Keratinocyte (primary cell): ENCODE measurements at regions not wholly inside any gene's neighbourhood (a gene's known extent, or its start where the extent isn't known, plus 50 kb on each side); places are given as distances from the start of the nearest gene placed in this dataset.

ENCODE experiments used
- DNase-seq: peaks from one replicate; pipeline ENCODE4 v3.0.0-alpha.2; 2011; ENCODE audit warnings: low read depth, missing footprints, low spot score
- FAIRE-seq: peaks from 2 replicates; lab custom pipeline; 2011; peaks lifted over from hg19 to GRCh38; lab: Jason Lieb, UNC
- H2AFZ ChIP-seq: 2 replicates; pipeline ENCODE4 v1.6.0; 2012; ENCODE audit warnings: low read length, control low read depth, inconsistent platforms; ENCODE audit not compliant: control insufficient read depth
- H3K27ac ChIP-seq: 2 replicates; pipeline ENCODE4 v1.5.1; 2011; ENCODE audit warnings: low read length; ENCODE audit not compliant: control insufficient read depth, insufficient read depth
- H3K27me3 ChIP-seq: 3 replicates; pipeline ENCODE4 v1.6.0; 2011; ENCODE audit warnings: low read length; ENCODE audit not compliant: control insufficient read depth, insufficient read depth; ENCODE audit errors: extremely low read depth
- H3K36me3 ChIP-seq, 2 experiments: 2 replicates in 1 of 2; 3 replicates in 1 of 2; pipeline ENCODE4 v1.5.1; 2011; ENCODE audit warnings: low read length in 2 of 2, mild to moderate bottlenecking in 1 of 2; ENCODE audit not compliant: control insufficient read depth in 2 of 2, insufficient read depth in 2 of 2; ENCODE audit errors: extremely low read depth in 1 of 2
- H3K4me1 ChIP-seq: 3 replicates; pipeline ENCODE4 v1.5.1; 2011; ENCODE audit warnings: low read length; ENCODE audit not compliant: control insufficient read depth, insufficient read depth; ENCODE audit errors: extremely low read depth
- H3K4me2 ChIP-seq: 3 replicates; pipeline ENCODE4 v1.6.0; 2011; ENCODE audit warnings: low read depth, low read length; ENCODE audit not compliant: control insufficient read depth, insufficient read depth; ENCODE audit errors: extremely low read depth
- H3K4me3 ChIP-seq, 3 experiments: fragments of 200-600 bp in 1 of 3; sonication (generic) in 1 of 3; 2 replicates in 2 of 3; 3 replicates in 1 of 3; pipeline ENCODE4 v1.5.1; 2011 to 2016; ENCODE audit warnings: low read length in 3 of 3, mild to moderate bottlenecking in 3 of 3, control low read depth in 2 of 3, inconsistent platforms in 1 of 3, low read depth in 1 of 3, mixed read lengths in 1 of 3, mixed run types in 1 of 3, moderate library complexity in 1 of 3; ENCODE audit not compliant: control insufficient read depth in 2 of 3, insufficient read depth in 2 of 3; ENCODE audit errors: extremely low read depth in 1 of 3
- H3K79me2 ChIP-seq: 2 replicates; pipeline ENCODE4 v1.6.0; 2012; ENCODE audit warnings: low read length; ENCODE audit not compliant: control insufficient read depth, insufficient read depth
- H3K9ac ChIP-seq: 3 replicates; pipeline ENCODE4 v1.6.0; 2011; ENCODE audit warnings: low read length; ENCODE audit not compliant: control insufficient read depth, insufficient read depth; ENCODE audit errors: extremely low read depth
- H3K9me1 ChIP-seq: 3 replicates; pipeline ENCODE4 v1.6.0; 2011; ENCODE audit warnings: low read length; ENCODE audit not compliant: control insufficient read depth, insufficient read depth; ENCODE audit errors: extremely low read depth
- H3K9me3 ChIP-seq: 2 replicates; pipeline ENCODE4 v1.5.1; 2012; ENCODE audit warnings: low read depth, low read length; ENCODE audit not compliant: control insufficient read depth
- H4K20me1 ChIP-seq: 3 replicates; pipeline ENCODE4 v1.6.0; 2011; ENCODE audit warnings: low read length; ENCODE audit not compliant: control insufficient read depth, insufficient read depth; ENCODE audit errors: extremely low read depth
- EZH2 ChIP-seq: IDR thresholded peaks from one replicate; pipeline ENCODE4 v1.6.1; 2012; ENCODE audit warnings: inconsistent platforms, mild to moderate bottlenecking, low read length, moderate library complexity
- dilution Hi-C: fragments of 300-500 bp; cut with MboI; formaldehyde crosslinking; loops from one replicate; pipeline ENCODE4 v1.7.0; 2020; ENCODE audit warnings: low sequenced_read_pairs; ENCODE audit not compliant: extremely low pct_ligation_motif_present
- TF ChIP-seq, protein P1 (sequence below), 3 experiments: IDR thresholded peaks in 1 of 3; conservative IDR thresholded peaks in 1 of 3; optimal IDR thresholded peaks in 1 of 3; 2 replicates in 2 of 3; 3 replicates in 1 of 3; pipeline versions ENCODE3 to v1.5.1; 2011; ENCODE audit warnings: low read length in 3 of 3, mild to moderate bottlenecking in 3 of 3, moderate library complexity in 2 of 3, control low read depth in 1 of 3, inconsistent platforms in 1 of 3; ENCODE audit not compliant: insufficient read depth in 2 of 3; ENCODE audit errors: extremely low read depth in 1 of 3

DNA sequence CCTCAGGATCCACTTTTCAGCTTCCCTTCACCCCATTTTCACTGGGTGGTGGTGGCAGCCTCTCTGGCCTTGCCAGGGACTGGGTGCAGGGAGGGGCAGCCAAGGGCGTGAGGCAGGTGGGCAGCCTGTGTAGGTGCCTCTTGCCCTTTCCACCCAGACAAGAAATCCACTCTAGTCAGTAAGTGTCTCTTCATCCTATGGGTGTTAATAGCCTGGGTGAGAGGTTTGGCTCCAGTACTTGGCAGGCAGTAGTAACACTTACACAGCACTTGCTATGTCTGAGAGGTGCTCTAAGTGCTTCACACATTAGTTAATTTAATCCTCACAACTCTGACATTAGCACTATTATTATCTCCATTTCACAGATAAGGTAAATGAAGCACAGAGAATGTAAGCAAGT is 171.9 kb downstream of the EMP1 start:
- no peak for TF ChIP-seq EZH2
- TF ChIP-seq, protein P1, sequence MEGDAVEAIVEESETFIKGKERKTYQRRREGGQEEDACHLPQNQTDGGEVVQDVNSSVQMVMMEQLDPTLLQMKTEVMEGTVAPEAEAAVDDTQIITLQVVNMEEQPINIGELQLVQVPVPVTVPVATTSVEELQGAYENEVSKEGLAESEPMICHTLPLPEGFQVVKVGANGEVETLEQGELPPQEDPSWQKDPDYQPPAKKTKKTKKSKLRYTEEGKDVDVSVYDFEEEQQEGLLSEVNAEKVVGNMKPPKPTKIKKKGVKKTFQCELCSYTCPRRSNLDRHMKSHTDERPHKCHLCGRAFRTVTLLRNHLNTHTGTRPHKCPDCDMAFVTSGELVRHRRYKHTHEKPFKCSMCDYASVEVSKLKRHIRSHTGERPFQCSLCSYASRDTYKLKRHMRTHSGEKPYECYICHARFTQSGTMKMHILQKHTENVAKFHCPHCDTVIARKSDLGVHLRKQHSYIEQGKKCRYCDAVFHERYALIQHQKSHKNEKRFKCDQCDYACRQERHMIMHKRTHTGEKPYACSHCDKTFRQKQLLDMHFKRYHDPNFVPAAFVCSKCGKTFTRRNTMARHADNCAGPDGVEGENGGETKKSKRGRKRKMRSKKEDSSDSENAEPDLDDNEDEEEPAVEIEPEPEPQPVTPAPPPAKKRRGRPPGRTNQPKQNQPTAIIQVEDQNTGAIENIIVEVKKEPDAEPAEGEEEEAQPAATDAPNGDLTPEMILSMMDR (optimal IDR thresholded peaks at IDR 0.05 in 1 of 3, IDR thresholded peaks at IDR 0.05 in 1 of 3, conservative IDR thresholded peaks at IDR 0.05 in 1 of 3; ENCODE audit: extremely low read depth in 1 of 3, insufficient read depth in 2 of 3, low read length in 3 of 3): no peak
- Histone ChIP-seq H3K9me1 (no peaks in the 10 kb centered on the region), H2AFZ (no peak overlapping the region), H3K9ac (no peak overlapping the region), H3K4me1 (no peaks in the 10 kb centered on the region), H3K27ac (no peak overlapping the region), H4K20me1 (no peaks in the 10 kb centered on the region), H3K36me3 (no peaks in the 10 kb centered on the region), H3K79me2 (no peaks in the 10 kb centered on the region), H3K4me2 (no peak overlapping the region), H3K4me3 (no peak overlapping the region), H3K9me3 (no peaks in the 10 kb centered on the region), H3K27me3 (peaks cover 5% of the 10 kb centered on the region)
- dilution Hi-C loops: no loop called here
- no peak for DNase-seq
- FAIRE-seq: no peak

DNA sequence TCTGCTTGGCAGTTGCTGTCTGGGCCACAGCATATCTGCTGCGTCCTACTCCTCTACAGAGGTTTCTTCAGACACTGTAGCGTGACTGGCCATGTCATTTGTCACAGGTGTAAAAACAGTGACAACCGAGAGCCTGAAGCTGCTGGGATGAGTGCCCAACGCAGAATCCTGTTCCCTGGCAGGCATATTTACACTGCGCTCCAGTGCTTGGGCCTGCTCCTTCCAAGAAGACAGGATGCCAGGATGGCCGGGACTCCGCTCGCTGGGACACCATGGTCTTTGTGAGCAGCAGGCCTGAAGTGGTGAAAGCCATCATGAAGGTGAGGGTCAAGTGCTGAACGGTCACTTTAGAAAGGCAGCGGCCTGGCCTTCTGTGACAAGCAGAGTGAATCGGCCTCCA is 171.4 kb downstream of the EMP1 start:
- H3K27me3 ChIP-seq: peaks cover 5% of the 10 kb centered on the region
- dilution Hi-C loops: no loop called here
- H4K20me1 ChIP-seq: no peaks in the 10 kb centered on the region
- H3K4me2 ChIP-seq: no peak overlapping the region
- no peaks in the 10 kb centered on the region for H3K79me2 ChIP-seq
- H3K36me3 ChIP-seq: no peaks in the 10 kb centered on the region
- H2AFZ ChIP-seq: no peak overlapping the region
- H3K4me1 ChIP-seq: no peaks in the 10 kb centered on the region
- DNase-seq: no peak
- H3K9me1 ChIP-seq: no peaks in the 10 kb centered on the region
- TF ChIP-seq, protein P1 (optimal IDR thresholded peaks at IDR 0.05 in 1 of 3, IDR thresholded peaks at IDR 0.05 in 1 of 3, conservative IDR thresholded peaks at IDR 0.05 in 1 of 3; ENCODE audit: extremely low read depth in 1 of 3, insufficient read depth in 2 of 3, low read length in 3 of 3): no peak
- TF ChIP-seq EZH2: no peak
- H3K4me3 ChIP-seq: no peak overlapping the region
- no peak overlapping the region for H3K9ac ChIP-seq
- no peaks in the 10 kb centered on the region for H3K9me3 ChIP-seq
- no peak for FAIRE-seq
- no peak overlapping the region for H3K27ac ChIP-seq
